ENCODE measurements at regions not wholly inside any gene's neighbourhood (a gene's known extent, or its start where the extent isn't known, plus 50 kb on each side); places are given as distances from the start of the nearest gene placed in this dataset.

DNA sequence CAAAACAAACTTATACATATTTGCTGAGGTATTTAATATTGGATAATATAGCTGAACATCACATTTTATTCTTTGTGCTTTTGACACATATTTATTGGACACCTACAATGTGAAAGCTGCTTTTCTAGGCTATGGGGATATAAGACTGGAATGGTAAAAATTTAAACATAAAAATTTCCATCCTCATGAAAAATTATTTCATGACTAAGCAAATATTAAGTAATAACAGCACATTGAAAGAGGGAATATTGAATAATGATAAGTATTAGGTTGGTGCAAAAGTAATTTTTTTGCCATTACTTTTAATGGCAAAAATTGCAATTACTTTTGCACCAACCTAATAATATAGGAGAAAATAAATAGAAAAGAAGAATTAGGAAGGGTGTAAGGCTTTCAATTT, 972.5 kb upstream of the CDH8 start:
- no peak overlapping the region for H3K27ac Mint-ChIP-seq
- H3K27me3 Mint-ChIP-seq = no peaks in the 10 kb centered on the region
- H3K4me1 ChIP-seq (ENCODE audit: insufficient read depth, low read length) = no peaks in the 10 kb centered on the region
- H3K36me3 ChIP-seq (ENCODE audit: insufficient read depth, low read length) = no peaks in the 10 kb centered on the region
- peaks cover 30% of the 10 kb centered on the region for H3K9me3 Mint-ChIP-seq
- TF ChIP-seq, protein P1, sequence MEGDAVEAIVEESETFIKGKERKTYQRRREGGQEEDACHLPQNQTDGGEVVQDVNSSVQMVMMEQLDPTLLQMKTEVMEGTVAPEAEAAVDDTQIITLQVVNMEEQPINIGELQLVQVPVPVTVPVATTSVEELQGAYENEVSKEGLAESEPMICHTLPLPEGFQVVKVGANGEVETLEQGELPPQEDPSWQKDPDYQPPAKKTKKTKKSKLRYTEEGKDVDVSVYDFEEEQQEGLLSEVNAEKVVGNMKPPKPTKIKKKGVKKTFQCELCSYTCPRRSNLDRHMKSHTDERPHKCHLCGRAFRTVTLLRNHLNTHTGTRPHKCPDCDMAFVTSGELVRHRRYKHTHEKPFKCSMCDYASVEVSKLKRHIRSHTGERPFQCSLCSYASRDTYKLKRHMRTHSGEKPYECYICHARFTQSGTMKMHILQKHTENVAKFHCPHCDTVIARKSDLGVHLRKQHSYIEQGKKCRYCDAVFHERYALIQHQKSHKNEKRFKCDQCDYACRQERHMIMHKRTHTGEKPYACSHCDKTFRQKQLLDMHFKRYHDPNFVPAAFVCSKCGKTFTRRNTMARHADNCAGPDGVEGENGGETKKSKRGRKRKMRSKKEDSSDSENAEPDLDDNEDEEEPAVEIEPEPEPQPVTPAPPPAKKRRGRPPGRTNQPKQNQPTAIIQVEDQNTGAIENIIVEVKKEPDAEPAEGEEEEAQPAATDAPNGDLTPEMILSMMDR (IDR thresholded peaks at IDR 0.05) = no peak
- H3K36me3 Mint-ChIP-seq (ENCODE audit: low read depth) = no peaks in the 10 kb centered on the region
- DNase-seq (no peak), ATAC-seq (ENCODE audit: poor library complexity) (no peak)
- H3K9me3 ChIP-seq (ENCODE audit: control insufficient read depth in 1 of 2, insufficient read depth in 1 of 2, low read length in 2 of 2) = peaks cover 5 to 10% of the 10 kb centered on the region in 2 experiments
- no peaks in the 10 kb centered on the region for H3K27me3 ChIP-seq (ENCODE audit: control insufficient read depth in 1 of 2, insufficient read depth in 2 of 2, low read length in 2 of 2)
- ChIA-PET POLR2A (no interaction called here), CTCF (no interaction called here)
- no peak overlapping the region for H3K4me3 ChIP-seq (ENCODE audit: low read length)
- no peak overlapping the region for H3K4me3 Mint-ChIP-seq
- no peaks in the 10 kb centered on the region for H3K4me1 Mint-ChIP-seq (ENCODE audit: low read depth)
- intact Hi-C loops (cut with DNase I, micrococcal nuclease) = no loop called here
- no peak overlapping the region for H3K27ac ChIP-seq (ENCODE audit: low read depth in 1 of 2, low read length in 2 of 2)

GRCh38 chr16:63005356-63005755, 969.1 kb upstream of the CDH8 start:
- ATAC-seq (ENCODE audit: poor library complexity) (no peak), DNase-seq (no peak)
- intact Hi-C loops (cut with DNase I, micrococcal nuclease) = no loop called here
- no peak overlapping the region for H3K27ac ChIP-seq (ENCODE audit: low read depth in 1 of 2, low read length in 2 of 2)
- Mint-ChIP-seq H3K4me1 (ENCODE audit: low read depth) (no peaks in the 10 kb centered on the region), H3K27ac (no peak overlapping the region), H3K4me3 (no peak overlapping the region), H3K36me3 (ENCODE audit: low read depth) (no peaks in the 10 kb centered on the region), H3K27me3 (no peaks in the 10 kb centered on the region), H3K9me3 (peaks cover 25% of the 10 kb centered on the region)
- H3K9me3 ChIP-seq (ENCODE audit: control insufficient read depth in 1 of 2, insufficient read depth in 1 of 2, low read length in 2 of 2) = peaks cover 0 to 17% of the 10 kb centered on the region in 2 experiments
- no peaks in the 10 kb centered on the region for H3K36me3 ChIP-seq (ENCODE audit: insufficient read depth, low read length)
- no peak overlapping the region for H3K4me3 ChIP-seq (ENCODE audit: low read length)
- CTCF ChIA-PET = no interaction called here
- TF ChIP-seq, protein P1 (IDR thresholded peaks at IDR 0.05) = no peak
- POLR2A ChIA-PET = no interaction called here
- no peaks in the 10 kb centered on the region for H3K4me1 ChIP-seq (ENCODE audit: insufficient read depth, low read length)
- H3K27me3 ChIP-seq (ENCODE audit: control insufficient read depth in 1 of 2, insufficient read depth in 2 of 2, low read length in 2 of 2) = no peaks in the 10 kb centered on the region

GRCh38 chr16:62989480-62989879, 953.2 kb upstream of the CDH8 start:
- peaks cover 3 to 7% of the 10 kb centered on the region in 2 experiments for H3K9me3 ChIP-seq (ENCODE audit: control insufficient read depth in 1 of 2, insufficient read depth in 1 of 2, low read length in 2 of 2)
- intact Hi-C loops (cut with DNase I, micrococcal nuclease) = no loop called here
- H3K36me3 ChIP-seq (ENCODE audit: insufficient read depth, low read length) = no peaks in the 10 kb centered on the region
- TF ChIP-seq, protein P1 (IDR thresholded peaks at IDR 0.05) = no peak
- ChIA-PET CTCF (no interaction called here), POLR2A (no interaction called here)
- H3K27me3 ChIP-seq (ENCODE audit: control insufficient read depth in 1 of 2, insufficient read depth in 2 of 2, low read length in 2 of 2) = no peaks in the 10 kb centered on the region
- Mint-ChIP-seq H3K27ac (no peak overlapping the region), H3K9me3 (peaks cover 24% of the 10 kb centered on the region), H3K4me1 (ENCODE audit: low read depth) (no peaks in the 10 kb centered on the region), H3K36me3 (ENCODE audit: low read depth) (no peaks in the 10 kb centered on the region), H3K27me3 (no peaks in the 10 kb centered on the region), H3K4me3 (no peak overlapping the region)
- ATAC-seq (ENCODE audit: poor library complexity) = no peak
- no peaks in the 10 kb centered on the region for H3K4me1 ChIP-seq (ENCODE audit: insufficient read depth, low read length)
- no peak overlapping the region for H3K27ac ChIP-seq (ENCODE audit: low read depth in 1 of 2, low read length in 2 of 2)
- no peak overlapping the region for H3K4me3 ChIP-seq (ENCODE audit: low read length)
- DNase-seq = no peak

All from CD4-positive, alpha-beta T cell (primary cell).